ENCODE measurements at regions not wholly inside any gene's neighbourhood (a gene's known extent, or its start where the extent isn't known, plus 50 kb on each side); places are given as distances from the start of the nearest gene placed in this dataset.
"Not testable (repeated sequence)": the region's sequence is repeated elsewhere in the genome, so short reads cannot be mapped to it uniquely, and the experiment has no call there.

DNA sequence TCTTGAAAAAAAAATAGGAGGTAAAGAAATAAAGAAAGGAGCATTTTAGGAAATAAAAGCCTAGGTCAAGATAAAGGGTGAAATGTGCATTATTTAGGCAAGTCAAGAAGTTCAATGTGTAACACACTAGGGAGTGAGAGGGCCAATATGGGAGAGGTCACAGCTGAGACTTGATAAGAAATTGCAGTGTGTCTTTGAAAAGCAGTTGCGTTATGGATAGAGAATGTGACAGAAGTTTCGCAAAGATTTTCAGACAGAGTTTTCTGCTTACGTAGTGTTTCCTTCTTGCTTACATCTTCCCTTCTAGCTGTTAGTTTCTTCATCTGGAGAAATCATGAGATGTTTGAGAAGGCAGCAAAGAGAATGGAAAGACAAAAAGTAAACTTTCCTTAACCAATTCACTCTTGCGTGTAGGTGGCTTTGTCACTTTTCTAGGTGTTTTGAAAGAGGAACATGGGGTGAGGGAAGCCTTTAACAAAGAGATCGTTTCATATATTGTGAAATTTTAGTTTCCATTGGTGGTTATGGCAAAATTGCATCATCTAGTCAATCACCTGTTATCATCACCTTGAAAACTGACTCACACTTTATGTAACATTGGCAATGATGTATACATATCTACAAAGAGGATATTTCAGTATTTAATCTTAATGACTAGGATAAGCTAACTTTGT, 975.5 kb downstream of the OLFM4 start:
- no peak for ATAC-seq (ENCODE audit: poor library complexity)
- DNase-seq = no peak
- intact Hi-C loops (cut with DNase I) = no loop called here

- DNase-seq (no peak), ATAC-seq (ENCODE audit: poor library complexity) (no peak)
- intact Hi-C loops (cut with DNase I) = no loop called here
Observed at GRCh38 chr13:54016542-54016941, 987.9 kb downstream of the OLFM4 start.

- no peak for DNase-seq
- intact Hi-C loops (cut with DNase I) = no loop called here
- ATAC-seq (ENCODE audit: poor library complexity) = no peak
Observed at GRCh38 chr13:54018485-54018884, 989.9 kb downstream of the OLFM4 start.

- intact Hi-C loops (cut with DNase I) = no loop called here
- no peak for ATAC-seq (ENCODE audit: poor library complexity)
- no peak for DNase-seq
Observed at GRCh38 chr13:54029226-54029625, 1000.6 kb downstream of the OLFM4 start.

DNA sequence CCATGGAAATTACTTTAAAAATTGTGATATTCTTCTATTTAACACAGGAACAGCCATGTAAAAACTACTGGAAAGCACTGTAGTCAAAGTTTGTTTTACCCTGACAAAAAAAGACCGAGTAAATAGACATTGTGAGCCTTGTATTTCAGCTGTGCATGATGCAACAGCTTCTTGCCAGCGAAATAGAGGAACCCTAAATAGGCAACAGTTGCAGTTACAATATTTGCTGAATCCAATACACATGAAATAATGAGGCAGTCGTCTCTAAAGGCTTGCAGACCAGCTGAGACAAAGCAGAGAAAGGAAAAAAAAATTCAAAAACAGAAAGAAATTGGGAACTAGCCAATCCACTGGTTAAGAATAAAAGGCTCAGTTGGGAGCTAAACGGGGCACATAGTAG, 1001.1 kb downstream of the OLFM4 start:
- ATAC-seq (ENCODE audit: poor library complexity) (no peak), DNase-seq (no peak)
- intact Hi-C loops (cut with DNase I) = no loop called here

DNA sequence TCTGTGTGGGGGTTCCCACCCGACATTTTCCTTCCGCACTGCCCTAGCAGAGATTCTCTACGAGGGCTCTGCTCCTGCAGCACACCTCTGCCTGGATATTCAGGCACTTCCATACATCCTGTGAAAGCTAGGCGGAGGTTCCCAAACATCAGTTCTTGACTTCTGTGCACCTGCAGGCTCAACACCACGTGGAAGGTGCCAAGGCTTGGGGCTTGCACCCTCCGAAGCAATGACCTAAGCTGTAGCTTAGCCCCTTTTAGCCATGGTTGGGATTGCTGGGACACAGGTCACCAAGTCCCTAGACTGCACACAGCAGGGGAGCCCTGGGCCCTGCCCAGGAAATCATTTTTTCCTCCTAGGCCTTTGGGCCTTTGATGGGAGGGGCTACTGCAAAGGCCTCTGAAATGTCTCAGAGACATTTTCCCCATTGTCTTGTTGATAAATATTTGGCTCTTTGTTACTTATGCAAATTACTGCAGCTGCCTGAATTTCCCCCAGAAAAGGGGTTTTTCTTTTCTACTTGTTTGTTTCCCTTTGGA, 1004.8 kb downstream of the OLFM4 start:
- intact Hi-C loops (cut with DNase I) = no loop called here
- ATAC-seq (ENCODE audit: poor library complexity) = no peak
- DNase-seq = no peak

- intact Hi-C loops (cut with DNase I) = no loop called here
- no peak for DNase-seq
- ATAC-seq (ENCODE audit: poor library complexity) = no peak
Observed at GRCh38 chr13:54034047-54034446, 1005.4 kb downstream of the OLFM4 start.

- intact Hi-C loops (cut with DNase I); ATAC-seq (ENCODE audit: poor library complexity); DNase-seq: not testable (repeated sequence)
Observed at GRCh38 chr13:54057416-54057815, 1028.8 kb downstream of the OLFM4 start.

GRCh38 chr13:54069958-54070357, 1041.3 kb downstream of the OLFM4 start:
- intact Hi-C loops (cut with DNase I); DNase-seq; ATAC-seq (ENCODE audit: poor library complexity): not testable (repeated sequence)

- DNase-seq (no peak), ATAC-seq (ENCODE audit: poor library complexity) (no peak)
- intact Hi-C loops (cut with DNase I) = no loop called here
Observed at GRCh38 chr13:54077569-54077968, 1049.0 kb downstream of the OLFM4 start.

GRCh38 chr13:54078271-54078870, 1049.8 kb downstream of the OLFM4 start:
- no peak for ATAC-seq (ENCODE audit: poor library complexity)
- DNase-seq = no peak
- intact Hi-C loops (cut with DNase I) = no loop called here

- intact Hi-C loops (cut with DNase I); DNase-seq; ATAC-seq (ENCODE audit: poor library complexity): not testable (repeated sequence)
Observed at GRCh38 chr13:54082309-54082708, 1053.7 kb downstream of the OLFM4 start.

GRCh38 chr13:54091884-54092283, 1063.3 kb downstream of the OLFM4 start:
- ATAC-seq (ENCODE audit: poor library complexity) = no peak
- intact Hi-C loops (cut with DNase I) = no loop called here

DNA sequence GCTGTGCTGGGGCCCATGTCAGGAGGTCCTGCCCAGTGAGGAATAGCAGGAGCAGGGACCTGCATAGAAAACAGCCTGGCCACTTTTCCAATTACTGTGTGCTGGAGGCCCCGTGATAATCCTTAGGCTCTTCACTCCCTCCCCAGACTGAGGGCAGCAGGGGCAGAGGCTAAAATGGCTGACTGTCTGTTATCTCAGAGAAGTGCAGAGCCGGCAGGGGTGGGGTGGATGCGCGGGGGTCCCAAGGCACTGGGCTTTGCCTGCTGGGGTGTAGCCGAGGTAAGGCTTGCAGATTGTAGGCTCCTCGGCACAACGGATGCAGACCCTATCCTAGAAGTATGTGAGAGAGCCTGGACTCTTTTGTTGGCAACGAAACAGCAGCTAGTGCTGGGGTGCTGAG, 1064.1 kb downstream of the OLFM4 start:
- DNase-seq = no peak
- no peak for ATAC-seq (ENCODE audit: poor library complexity)
- intact Hi-C loops (cut with DNase I) = no loop called here

More at GRCh38 chr13:54091884-54092283, 1063.3 kb downstream of the OLFM4 start:
- no peak for DNase-seq

GRCh38 chr13:54110597-54110996, 1082.0 kb downstream of the OLFM4 start:
- ATAC-seq (ENCODE audit: poor library complexity) = no peak
- intact Hi-C loops (cut with DNase I) = no loop called here

DNA sequence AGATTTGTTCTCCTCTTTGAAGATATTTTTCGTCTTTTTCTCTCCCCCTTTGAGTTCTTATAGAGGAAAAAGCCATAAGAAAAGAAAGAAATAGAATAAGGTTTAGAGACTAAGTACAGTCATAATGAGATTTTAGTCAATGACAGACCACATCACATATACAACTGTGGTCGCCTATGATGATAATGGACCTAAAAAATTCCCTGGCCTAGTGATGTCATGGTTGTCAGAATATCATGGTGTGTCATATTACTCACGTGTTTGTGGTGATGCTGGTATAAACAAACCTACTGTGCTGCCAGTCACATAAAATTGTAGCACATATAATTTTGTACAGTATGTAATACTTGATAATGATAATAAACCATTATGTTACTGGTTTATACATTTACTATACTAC, 1096.1 kb downstream of the OLFM4 start:
- intact Hi-C loops (cut with DNase I) = no loop called here
- ATAC-seq (ENCODE audit: poor library complexity) (no peak), DNase-seq (no peak)

More at GRCh38 chr13:54110597-54110996, 1082.0 kb downstream of the OLFM4 start:
- no peak for DNase-seq

DNA sequence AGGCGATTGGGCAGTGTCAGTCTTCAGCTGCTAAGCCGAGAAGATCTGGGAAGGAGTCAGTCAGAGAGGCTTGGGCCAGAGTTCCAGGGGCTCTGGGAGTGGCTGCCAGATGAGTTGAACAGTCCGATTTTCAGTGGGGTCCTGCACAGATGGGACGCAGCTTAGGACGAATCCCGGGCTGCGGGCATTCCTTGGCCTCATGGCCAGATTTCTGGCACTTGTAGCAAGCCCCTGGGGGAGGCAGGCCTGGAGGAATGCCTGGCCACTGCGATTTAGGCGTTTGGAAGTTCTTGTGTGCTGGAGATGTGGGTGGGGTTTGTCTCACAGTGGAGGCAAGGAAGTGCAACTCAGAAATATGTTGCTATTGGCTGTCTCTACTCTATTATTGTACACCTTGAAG, 1102.3 kb downstream of the OLFM4 start:
- DNase-seq; intact Hi-C loops (cut with DNase I); ATAC-seq (ENCODE audit: poor library complexity): not testable (repeated sequence)

- intact Hi-C loops (cut with DNase I); DNase-seq; ATAC-seq (ENCODE audit: poor library complexity): not testable (repeated sequence)
Observed at GRCh38 chr13:54131433-54131832, 1102.8 kb downstream of the OLFM4 start.

- DNase-seq; intact Hi-C loops (cut with DNase I); ATAC-seq (ENCODE audit: poor library complexity): not testable (repeated sequence)
Observed at GRCh38 chr13:54132127-54132526, 1103.5 kb downstream of the OLFM4 start.

DNA sequence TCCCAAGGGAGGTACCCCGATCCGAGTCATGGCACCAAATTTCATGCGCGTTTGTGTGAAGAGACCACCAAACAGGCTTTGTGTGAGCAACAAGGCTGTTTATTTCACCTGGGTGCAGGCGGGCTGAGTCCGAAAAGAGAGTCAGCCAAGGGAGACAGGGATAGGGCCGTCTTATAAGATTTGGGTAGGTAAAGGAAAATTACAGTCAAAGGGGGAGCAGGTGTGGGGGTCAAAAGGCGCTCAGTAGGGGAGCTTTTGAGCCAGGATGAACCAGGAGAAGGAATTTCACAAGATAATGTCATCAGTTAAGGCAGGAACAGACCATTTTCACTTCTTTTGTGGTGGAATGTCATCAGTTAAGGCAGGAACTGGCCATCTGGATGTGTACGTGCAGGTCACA, 1104.1 kb downstream of the OLFM4 start:
- ATAC-seq (ENCODE audit: poor library complexity); intact Hi-C loops (cut with DNase I); DNase-seq: not testable (repeated sequence)
